Fibroblast of lung (primary cell): ENCODE measurements at regions not wholly inside any gene's neighbourhood (a gene's known extent, or its start where the extent isn't known, plus 50 kb on each side); places are given as distances from the start of the nearest gene placed in this dataset.

Experiments used
- EZH2 ChIP-seq: IDR thresholded peaks from 2 replicates; pipeline ENCODE4 v1.5.1; 2012; ENCODE audit warnings: low read length, control low read depth, mild to moderate bottlenecking; ENCODE audit errors: missing control alignments
- TF ChIP-seq, protein P1 (sequence below), 2 donors: IDR thresholded peaks in 1 of 2; conservative IDR thresholded peaks in 1 of 2; 1 replicate in 1 of 2; 2 replicates in 1 of 2; pipeline ENCODE4 v1.5.1; 2011 to 2012; ENCODE audit warnings: low read length in 2 of 2, control low read depth in 1 of 2, inconsistent platforms in 1 of 2, low read depth in 1 of 2, mild to moderate bottlenecking in 1 of 2

DNA sequence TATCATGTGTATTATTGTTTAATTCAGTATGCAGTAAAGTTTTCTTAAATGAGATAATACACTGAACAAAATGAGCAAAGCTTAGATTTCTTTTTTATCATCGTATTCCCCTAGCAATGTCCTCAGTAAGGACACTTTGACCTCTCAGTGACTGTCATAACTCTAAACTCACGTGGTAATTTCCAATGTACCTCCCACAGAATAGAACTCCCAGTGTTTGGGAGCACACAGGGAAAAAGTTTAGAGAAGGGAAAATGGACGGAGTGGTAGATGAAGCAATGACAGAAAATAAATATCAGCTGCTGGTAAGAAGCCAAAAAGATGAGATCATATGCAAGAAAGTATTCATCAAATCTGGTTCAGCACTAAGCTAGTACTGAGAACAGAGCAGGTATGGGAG lies 758.6 kb upstream of the KCND2 start:
- TF ChIP-seq, protein P1, sequence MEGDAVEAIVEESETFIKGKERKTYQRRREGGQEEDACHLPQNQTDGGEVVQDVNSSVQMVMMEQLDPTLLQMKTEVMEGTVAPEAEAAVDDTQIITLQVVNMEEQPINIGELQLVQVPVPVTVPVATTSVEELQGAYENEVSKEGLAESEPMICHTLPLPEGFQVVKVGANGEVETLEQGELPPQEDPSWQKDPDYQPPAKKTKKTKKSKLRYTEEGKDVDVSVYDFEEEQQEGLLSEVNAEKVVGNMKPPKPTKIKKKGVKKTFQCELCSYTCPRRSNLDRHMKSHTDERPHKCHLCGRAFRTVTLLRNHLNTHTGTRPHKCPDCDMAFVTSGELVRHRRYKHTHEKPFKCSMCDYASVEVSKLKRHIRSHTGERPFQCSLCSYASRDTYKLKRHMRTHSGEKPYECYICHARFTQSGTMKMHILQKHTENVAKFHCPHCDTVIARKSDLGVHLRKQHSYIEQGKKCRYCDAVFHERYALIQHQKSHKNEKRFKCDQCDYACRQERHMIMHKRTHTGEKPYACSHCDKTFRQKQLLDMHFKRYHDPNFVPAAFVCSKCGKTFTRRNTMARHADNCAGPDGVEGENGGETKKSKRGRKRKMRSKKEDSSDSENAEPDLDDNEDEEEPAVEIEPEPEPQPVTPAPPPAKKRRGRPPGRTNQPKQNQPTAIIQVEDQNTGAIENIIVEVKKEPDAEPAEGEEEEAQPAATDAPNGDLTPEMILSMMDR (conservative IDR thresholded peaks at IDR 0.05 in 1 of 2, IDR thresholded peaks at IDR 0.05 in 1 of 2; ENCODE audit: low read depth in 1 of 2, low read length in 2 of 2), result no peak
- TF ChIP-seq EZH2, result no peak
